ENCODE measurements at regions not wholly inside any gene's neighbourhood (a gene's known extent, or its start where the extent isn't known, plus 50 kb on each side); places are given as distances from the start of the nearest gene placed in this dataset.

GRCh38 chr1:38644092-38644491 is 215.5 kb downstream of the RRAGC start:
- ATAC-seq (ENCODE audit: low read depth) (no peak), DNase-seq (ENCODE audit: low spot score) (no peak)
- no peaks in the 10 kb centered on the region for H3K27me3 ChIP-seq (ENCODE audit: insufficient read depth, poor library complexity, severe bottlenecking)
- no peak overlapping the region for H3K4me3 ChIP-seq (ENCODE audit: severe bottlenecking)
- TF ChIP-seq CTCF (IDR thresholded peaks at IDR 0.05; ENCODE audit: poor library complexity, severe bottlenecking): no peak
- no peaks in the 10 kb centered on the region for H3K9me3 ChIP-seq (ENCODE audit: severe bottlenecking)
- no peaks in the 10 kb centered on the region for H3K36me3 ChIP-seq (ENCODE audit: low read depth)
- H3K27ac ChIP-seq (ENCODE audit: poor library complexity, severe bottlenecking): no peak overlapping the region
- H3K4me1 ChIP-seq (ENCODE audit: insufficient read depth, poor library complexity, severe bottlenecking): no peaks in the 10 kb centered on the region

- no peak for TF ChIP-seq CTCF (IDR thresholded peaks at IDR 0.05; ENCODE audit: poor library complexity, severe bottlenecking)
- Histone ChIP-seq H3K27ac (ENCODE audit: poor library complexity, severe bottlenecking) (no peak overlapping the region), H3K27me3 (ENCODE audit: insufficient read depth, poor library complexity, severe bottlenecking) (peaks cover 6% of the 10 kb centered on the region), H3K9me3 (ENCODE audit: severe bottlenecking) (no peaks in the 10 kb centered on the region), H3K36me3 (ENCODE audit: low read depth) (no peaks in the 10 kb centered on the region), H3K4me1 (ENCODE audit: insufficient read depth, poor library complexity, severe bottlenecking) (no peaks in the 10 kb centered on the region), H3K4me3 (ENCODE audit: severe bottlenecking) (no peak overlapping the region)
- ATAC-seq (ENCODE audit: low read depth): no peak
- DNase-seq (ENCODE audit: low spot score): no peak
Observed at GRCh38 chr1:38641661-38642060, 217.9 kb downstream of the RRAGC start.

GRCh38 chr1:38640371-38640770 is 219.2 kb downstream of the RRAGC start:
- H3K36me3 ChIP-seq (ENCODE audit: low read depth): no peaks in the 10 kb centered on the region
- no peak overlapping the region for H3K4me3 ChIP-seq (ENCODE audit: severe bottlenecking)
- no peak overlapping the region for H3K27ac ChIP-seq (ENCODE audit: poor library complexity, severe bottlenecking)
- no peak for TF ChIP-seq CTCF (IDR thresholded peaks at IDR 0.05; ENCODE audit: poor library complexity, severe bottlenecking)
- H3K9me3 ChIP-seq (ENCODE audit: severe bottlenecking): no peaks in the 10 kb centered on the region
- no peak for ATAC-seq (ENCODE audit: low read depth)
- H3K27me3 ChIP-seq (ENCODE audit: insufficient read depth, poor library complexity, severe bottlenecking): peaks cover 10% of the 10 kb centered on the region
- no peak for DNase-seq (ENCODE audit: low spot score)
- no peaks in the 10 kb centered on the region for H3K4me1 ChIP-seq (ENCODE audit: insufficient read depth, poor library complexity, severe bottlenecking)

GRCh38 chr1:38628241-38628640 is 231.3 kb downstream of the RRAGC start:
- ATAC-seq (ENCODE audit: low read depth): no peak
- Histone ChIP-seq H3K27ac (ENCODE audit: poor library complexity, severe bottlenecking) (no peak overlapping the region), H3K36me3 (ENCODE audit: low read depth) (no peaks in the 10 kb centered on the region), H3K4me1 (ENCODE audit: insufficient read depth, poor library complexity, severe bottlenecking) (no peaks in the 10 kb centered on the region), H3K9me3 (ENCODE audit: severe bottlenecking) (no peaks in the 10 kb centered on the region), H3K4me3 (ENCODE audit: severe bottlenecking) (no peak overlapping the region), H3K27me3 (ENCODE audit: insufficient read depth, poor library complexity, severe bottlenecking) (peaks cover 5% of the 10 kb centered on the region)
- no peak for TF ChIP-seq CTCF (IDR thresholded peaks at IDR 0.05; ENCODE audit: poor library complexity, severe bottlenecking)
- DNase-seq (ENCODE audit: low spot score): no peak

- TF ChIP-seq CTCF (IDR thresholded peaks at IDR 0.05; ENCODE audit: poor library complexity, severe bottlenecking): no peak
- Histone ChIP-seq H3K27me3 (ENCODE audit: insufficient read depth, poor library complexity, severe bottlenecking) (no peaks in the 10 kb centered on the region), H3K36me3 (ENCODE audit: low read depth) (no peaks in the 10 kb centered on the region), H3K9me3 (ENCODE audit: severe bottlenecking) (no peaks in the 10 kb centered on the region), H3K4me1 (ENCODE audit: insufficient read depth, poor library complexity, severe bottlenecking) (no peaks in the 10 kb centered on the region), H3K27ac (ENCODE audit: poor library complexity, severe bottlenecking) (no peak overlapping the region), H3K4me3 (ENCODE audit: severe bottlenecking) (no peak overlapping the region)
- DNase-seq (ENCODE audit: low spot score) (no peak), ATAC-seq (ENCODE audit: low read depth) (no peak)
Observed at GRCh38 chr1:38625939-38626338, 233.6 kb downstream of the RRAGC start.

Data from RWPE2 (cell line).